ENCODE measurements at regions not wholly inside any gene's neighbourhood (a gene's known extent, or its start where the extent isn't known, plus 50 kb on each side); places are given as distances from the start of the nearest gene placed in this dataset.

DNA sequence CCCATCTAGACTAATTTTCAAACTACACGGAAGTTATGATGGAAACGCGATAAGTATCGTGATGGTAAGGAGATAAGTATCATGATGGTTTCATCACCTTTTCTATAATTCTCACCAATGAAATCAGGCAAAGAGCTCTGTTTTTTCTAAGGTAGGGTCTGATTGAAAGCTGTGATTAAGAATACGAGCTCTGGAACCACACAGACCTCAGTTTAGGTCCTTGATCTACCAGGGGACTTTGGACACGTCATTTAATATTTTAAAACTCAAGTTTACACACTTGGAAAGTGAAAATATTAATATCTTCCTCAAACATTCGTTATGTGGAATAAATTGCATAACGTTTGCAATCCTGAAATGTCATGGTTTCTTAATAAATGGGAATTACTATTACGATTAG is 538.2 kb upstream of the CELF2 start:
- H3K27ac Mint-ChIP-seq: no peak overlapping the region
- ChIA-PET POLR2A (interaction anchor here (0.6 kb wide), 1 partner anchor 871 kb away, joined by 6 read pairs; no protein-coding TSS in a partner anchor), CTCF (no interaction called here)
- no peak overlapping the region for H3K4me3 Mint-ChIP-seq
- no peaks in the 10 kb centered on the region for H3K4me1 Mint-ChIP-seq
- DNase-seq (no peak), ATAC-seq (no peak)
- intact Hi-C loops (cut with DNase I, micrococcal nuclease): no loop called here
- no peaks in the 10 kb centered on the region for H3K9me3 Mint-ChIP-seq (ENCODE audit: low read depth)
- H3K36me3 Mint-ChIP-seq (ENCODE audit: low read depth): no peaks in the 10 kb centered on the region
- H3K27me3 Mint-ChIP-seq: peaks cover 18% of the 10 kb centered on the region

DNA sequence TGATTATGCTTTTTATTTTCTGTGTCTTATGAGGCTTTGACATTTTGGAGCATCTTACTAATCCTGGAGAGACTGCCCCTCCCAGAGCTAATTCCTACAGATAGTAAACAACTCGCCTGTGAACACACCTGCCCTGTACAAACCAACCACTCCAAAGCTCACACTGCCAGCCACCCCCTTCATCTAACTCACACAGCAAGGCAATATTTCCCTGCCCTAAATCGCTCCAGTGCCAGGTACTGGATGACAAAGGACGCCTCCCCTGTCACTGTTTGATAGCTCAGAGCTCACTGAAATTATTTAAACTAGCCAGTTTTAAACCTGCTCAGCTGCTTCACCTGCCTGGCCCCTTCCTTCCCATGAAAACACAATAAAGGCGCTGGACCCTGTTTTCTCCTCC is 535.1 kb upstream of the CELF2 start:
- H3K36me3 Mint-ChIP-seq (ENCODE audit: low read depth): no peaks in the 10 kb centered on the region
- POLR2A ChIA-PET: no interaction called here
- CTCF ChIA-PET: no interaction called here

DNA sequence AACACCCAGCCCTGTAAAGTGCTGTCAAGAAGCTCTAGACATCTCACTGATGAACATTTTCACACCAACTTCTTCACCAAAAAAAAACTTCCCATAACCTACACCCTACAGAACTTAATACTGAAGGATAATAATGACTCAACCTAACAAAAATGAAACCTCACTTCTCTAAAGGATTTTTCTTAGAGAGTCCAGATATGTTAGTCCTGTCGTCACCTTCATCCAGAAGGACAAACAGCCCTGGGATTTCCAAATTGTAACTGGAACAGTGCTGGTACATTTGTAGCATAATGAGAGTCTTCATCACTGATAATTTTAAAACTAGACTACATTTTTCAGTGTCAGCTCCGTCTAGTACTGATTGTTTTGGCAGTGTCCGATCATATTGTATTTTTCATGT is 528.6 kb upstream of the CELF2 start:
- ChIA-PET CTCF (no interaction called here), POLR2A (no interaction called here)
- no peaks in the 10 kb centered on the region for H3K36me3 Mint-ChIP-seq (ENCODE audit: low read depth)
- ATAC-seq (no peak), DNase-seq (no peak)
- intact Hi-C loops (cut with DNase I, micrococcal nuclease): no loop called here
- no peak overlapping the region for H3K4me3 Mint-ChIP-seq
- H3K27me3 Mint-ChIP-seq: peaks cover 30% of the 10 kb centered on the region
- H3K4me1 Mint-ChIP-seq: no peaks in the 10 kb centered on the region
- H3K27ac Mint-ChIP-seq: no peak overlapping the region
- H3K9me3 Mint-ChIP-seq (ENCODE audit: low read depth): no peaks in the 10 kb centered on the region

More for the DNA sequence above, 535.1 kb upstream of the CELF2 start:
- ATAC-seq (no peak), DNase-seq (no peak)
- Mint-ChIP-seq H3K9me3 (ENCODE audit: low read depth) (no peaks in the 10 kb centered on the region), H3K4me1 (no peaks in the 10 kb centered on the region), H3K27me3 (peaks cover 20% of the 10 kb centered on the region), H3K4me3 (no peak overlapping the region), H3K27ac (no peak overlapping the region)
- intact Hi-C loops (cut with DNase I, micrococcal nuclease): no loop called here

DNA sequence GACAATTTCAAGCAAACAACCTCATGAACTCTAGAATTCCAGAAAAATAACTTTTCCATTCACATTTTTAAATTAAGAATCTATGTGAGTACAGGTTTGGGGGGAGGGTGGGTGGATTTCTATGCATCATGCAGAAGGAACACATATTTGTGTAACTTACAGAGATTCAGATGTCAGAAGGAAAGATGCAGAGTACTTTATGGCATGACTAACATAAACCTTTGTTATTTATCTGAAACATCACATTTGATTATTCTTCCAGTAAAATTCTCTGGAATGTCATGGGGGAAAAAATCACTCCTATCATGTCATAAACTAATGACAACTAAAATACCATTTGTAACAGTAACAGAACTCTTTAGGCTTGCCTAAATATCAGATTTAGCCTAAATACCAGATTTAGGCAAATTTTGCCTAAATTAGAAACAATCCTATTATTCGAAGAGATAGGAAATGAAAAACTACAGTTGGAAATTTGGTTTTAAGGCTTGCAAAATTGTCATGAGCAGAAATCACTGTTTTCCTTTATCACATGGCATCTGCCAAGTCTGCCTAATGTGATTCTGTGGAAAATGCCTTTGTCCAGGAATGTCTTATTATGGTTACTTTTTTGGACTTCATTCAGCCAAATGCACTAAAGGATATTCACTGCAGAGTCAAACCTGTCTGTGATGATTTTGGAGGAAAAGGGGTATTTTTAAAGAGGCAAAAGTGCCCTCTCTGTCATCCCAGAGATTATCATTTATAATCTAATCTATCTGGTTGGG is 527.7 kb upstream of the CELF2 start:
- Mint-ChIP-seq H3K27me3 (peaks cover 32% of the 10 kb centered on the region), H3K27ac (no peak overlapping the region)
- CTCF ChIA-PET: no interaction called here

DNA sequence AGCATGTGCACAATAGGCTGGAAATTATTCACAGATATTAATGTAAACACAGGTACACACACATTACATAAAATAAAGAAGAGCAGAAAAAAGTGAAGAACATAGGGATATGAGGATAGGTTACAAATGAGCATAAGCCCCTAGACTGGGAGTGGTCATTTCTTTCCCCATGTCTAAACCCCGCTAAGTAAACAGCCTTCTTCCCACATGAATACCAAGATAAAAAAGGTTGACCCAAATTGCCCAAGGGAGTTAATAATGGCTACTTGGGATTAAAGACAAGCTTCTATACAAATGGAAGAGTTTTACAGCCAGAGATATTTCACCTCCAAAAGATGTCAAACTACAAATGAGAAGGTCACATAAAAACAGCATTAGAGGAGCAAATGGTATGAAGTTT is 527.1 kb upstream of the CELF2 start:
- DNase-seq: no peak
- ChIA-PET POLR2A (no interaction called here), CTCF (no interaction called here)
- Mint-ChIP-seq H3K27me3 (peaks cover 31% of the 10 kb centered on the region), H3K4me1 (no peaks in the 10 kb centered on the region), H3K27ac (no peak overlapping the region), H3K4me3 (no peak overlapping the region), H3K9me3 (ENCODE audit: low read depth) (no peaks in the 10 kb centered on the region), H3K36me3 (ENCODE audit: low read depth) (no peaks in the 10 kb centered on the region)
- ATAC-seq: no peak
- intact Hi-C loops (cut with DNase I, micrococcal nuclease): no loop called here

More for the DNA sequence above, 527.7 kb upstream of the CELF2 start:
- POLR2A ChIA-PET: no interaction called here
- no peak for ATAC-seq
- no peak for DNase-seq
- H3K4me3 Mint-ChIP-seq: no peak overlapping the region
- H3K4me1 Mint-ChIP-seq: no peaks in the 10 kb centered on the region
- intact Hi-C loops (cut with DNase I, micrococcal nuclease): no loop called here
- no peaks in the 10 kb centered on the region for H3K36me3 Mint-ChIP-seq (ENCODE audit: low read depth)
- H3K9me3 Mint-ChIP-seq (ENCODE audit: low read depth): no peaks in the 10 kb centered on the region

DNA sequence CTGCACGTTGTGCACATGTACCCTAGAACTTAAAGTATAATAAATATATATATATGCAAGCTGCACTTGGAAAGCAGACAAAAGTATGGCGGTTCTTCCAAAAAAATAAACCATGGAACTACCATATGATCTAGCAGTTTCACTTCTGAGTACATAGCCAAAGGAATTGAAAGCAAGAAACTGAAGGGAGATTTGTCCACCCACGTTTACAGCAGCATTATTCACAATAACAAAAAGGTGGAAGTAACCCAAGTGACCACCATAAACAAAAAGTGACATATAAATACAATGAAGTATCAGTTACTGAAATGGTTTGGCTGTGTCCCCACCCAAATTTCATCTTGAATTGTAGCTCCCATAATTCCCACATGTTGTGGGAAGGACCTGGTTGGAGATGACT is 525.3 kb upstream of the CELF2 start:
- Mint-ChIP-seq H3K4me1 (no peaks in the 10 kb centered on the region), H3K36me3 (ENCODE audit: low read depth) (no peaks in the 10 kb centered on the region), H3K27ac (no peak overlapping the region), H3K9me3 (ENCODE audit: low read depth) (no peaks in the 10 kb centered on the region), H3K4me3 (no peak overlapping the region), H3K27me3 (peaks cover 36% of the 10 kb centered on the region)
- ChIA-PET CTCF (interaction anchor here (0.6 kb wide), 1 partner anchor 52 kb away, joined by 3 read pairs; no protein-coding TSS in a partner anchor), POLR2A (no interaction called here)
- ATAC-seq (no peak), DNase-seq (no peak)
- intact Hi-C loops (cut with DNase I, micrococcal nuclease): no loop called here

DNA sequence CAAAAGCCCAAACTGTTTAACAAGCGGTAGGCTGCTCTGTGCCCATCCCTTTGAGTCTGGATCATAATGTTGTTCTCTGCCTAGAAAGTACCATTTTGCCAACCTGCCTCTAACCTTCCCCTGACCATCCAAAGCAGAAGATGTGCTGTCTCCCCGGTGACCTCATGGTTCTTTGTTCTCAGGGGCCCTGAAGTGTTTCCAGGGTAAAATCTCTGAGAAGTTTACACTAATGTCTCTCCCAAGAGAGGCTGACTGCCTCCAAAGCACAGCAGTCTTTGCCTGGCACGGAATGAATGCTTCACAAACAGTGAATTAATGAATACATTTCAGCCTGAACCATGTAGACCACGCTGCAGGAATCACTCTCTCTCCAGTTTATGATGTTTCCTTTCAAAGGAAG is 523.8 kb upstream of the CELF2 start:
- no peak overlapping the region for H3K4me3 Mint-ChIP-seq
- ChIA-PET POLR2A (no interaction called here), CTCF (no interaction called here)
- ATAC-seq (no peak), DNase-seq (no peak)
- H3K4me1 Mint-ChIP-seq: no peaks in the 10 kb centered on the region
- H3K27me3 Mint-ChIP-seq: peaks cover 47% of the 10 kb centered on the region
- no peak overlapping the region for H3K27ac Mint-ChIP-seq
- no peaks in the 10 kb centered on the region for H3K36me3 Mint-ChIP-seq (ENCODE audit: low read depth)
- H3K9me3 Mint-ChIP-seq (ENCODE audit: low read depth): no peaks in the 10 kb centered on the region
- intact Hi-C loops (cut with DNase I, micrococcal nuclease): no loop called here

DNA sequence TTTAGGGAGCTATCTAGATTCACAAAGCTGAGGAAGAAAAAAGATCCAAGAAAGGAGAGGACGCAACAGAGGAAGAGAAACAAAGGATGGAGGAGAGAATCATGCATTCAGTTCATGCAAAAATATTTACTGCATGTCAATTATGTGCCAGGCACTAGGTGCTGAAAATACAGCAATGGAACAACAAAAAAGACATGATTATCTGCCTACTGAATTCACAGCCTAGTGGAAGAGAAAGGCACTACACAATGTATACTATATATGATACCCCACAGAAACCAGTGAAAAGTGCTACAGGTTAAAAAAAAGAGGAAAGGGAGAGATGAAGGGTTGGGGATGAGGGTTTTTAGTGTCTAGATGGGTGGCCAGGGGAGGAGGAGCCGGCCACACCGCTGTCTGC is 520.4 kb upstream of the CELF2 start:
- ATAC-seq (no peak), DNase-seq (no peak)
- no peak overlapping the region for H3K27ac Mint-ChIP-seq
- H3K4me1 Mint-ChIP-seq: peaks cover 2% of the 10 kb centered on the region
- CTCF ChIA-PET: interaction anchor here (0.6 to 0.9 kb wide), 2 partner anchors 10 to 966 kb away, joined by 3 read pairs; no protein-coding TSS in a partner anchor
- intact Hi-C loops (cut with DNase I, micrococcal nuclease): no loop called here
- H3K9me3 Mint-ChIP-seq (ENCODE audit: low read depth): peaks cover 10% of the 10 kb centered on the region
- H3K27me3 Mint-ChIP-seq: peaks cover 31% of the 10 kb centered on the region
- no peaks in the 10 kb centered on the region for H3K36me3 Mint-ChIP-seq (ENCODE audit: low read depth)
- H3K4me3 Mint-ChIP-seq: no peak overlapping the region
- POLR2A ChIA-PET: no interaction called here

DNA sequence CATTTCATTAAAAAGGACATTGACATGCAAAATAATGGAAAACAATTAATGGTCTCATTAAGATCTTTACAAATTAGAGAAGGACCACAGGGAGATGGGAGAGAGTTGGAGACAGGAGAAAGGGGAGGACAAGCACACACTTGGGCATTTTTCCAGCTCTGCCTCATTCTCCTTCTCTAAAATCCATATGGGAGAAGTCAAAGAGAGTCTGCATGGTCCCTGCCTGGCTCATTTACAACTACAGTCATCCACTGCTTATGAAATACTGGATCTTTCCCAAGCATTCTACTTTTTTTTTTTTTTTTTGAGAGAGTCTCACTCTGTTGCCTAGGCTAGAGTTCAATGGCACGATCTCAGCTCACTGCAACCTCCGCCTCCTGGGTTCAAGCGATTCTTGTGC is 518.9 kb upstream of the CELF2 start:
- Mint-ChIP-seq H3K9me3 (ENCODE audit: low read depth) (peaks cover 10% of the 10 kb centered on the region), H3K27me3 (peaks cover 31% of the 10 kb centered on the region), H3K27ac (no peak overlapping the region), H3K4me3 (no peak overlapping the region), H3K4me1 (peaks cover 4% of the 10 kb centered on the region), H3K36me3 (ENCODE audit: low read depth) (no peaks in the 10 kb centered on the region)
- no peak for DNase-seq
- no peak for ATAC-seq
- intact Hi-C loops (cut with DNase I, micrococcal nuclease): no loop called here
- ChIA-PET CTCF (no interaction called here), POLR2A (no interaction called here)

DNA sequence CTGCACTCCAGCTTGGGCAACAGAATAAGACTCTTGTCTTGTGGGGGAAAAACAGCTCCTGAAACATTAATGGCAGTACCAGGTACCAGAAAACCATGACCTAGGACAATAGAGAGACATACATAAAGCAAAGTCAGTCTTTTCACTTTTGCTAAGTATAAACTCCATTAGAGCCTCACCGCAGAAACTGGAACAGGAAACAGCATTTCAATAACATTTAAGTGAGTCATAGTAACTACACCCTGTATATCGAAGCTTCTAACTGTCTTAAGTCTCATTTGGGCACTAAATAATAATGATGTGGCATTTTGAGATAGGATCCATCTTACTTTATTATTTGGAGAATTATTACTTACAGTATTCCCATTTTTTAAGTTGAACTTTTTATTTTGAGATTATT is 517.8 kb upstream of the CELF2 start:
- ChIA-PET POLR2A (no interaction called here), CTCF (no interaction called here)
- H3K9me3 Mint-ChIP-seq (ENCODE audit: low read depth): peaks cover 10% of the 10 kb centered on the region
- H3K4me1 Mint-ChIP-seq: peaks cover 4% of the 10 kb centered on the region
- H3K27ac Mint-ChIP-seq: no peak overlapping the region
- peaks cover 34% of the 10 kb centered on the region for H3K27me3 Mint-ChIP-seq
- no peak overlapping the region for H3K4me3 Mint-ChIP-seq
- ATAC-seq (peak; percentile 26), DNase-seq (no peak)
- intact Hi-C loops (cut with DNase I, micrococcal nuclease): no loop called here
- no peaks in the 10 kb centered on the region for H3K36me3 Mint-ChIP-seq (ENCODE audit: low read depth)

DNA sequence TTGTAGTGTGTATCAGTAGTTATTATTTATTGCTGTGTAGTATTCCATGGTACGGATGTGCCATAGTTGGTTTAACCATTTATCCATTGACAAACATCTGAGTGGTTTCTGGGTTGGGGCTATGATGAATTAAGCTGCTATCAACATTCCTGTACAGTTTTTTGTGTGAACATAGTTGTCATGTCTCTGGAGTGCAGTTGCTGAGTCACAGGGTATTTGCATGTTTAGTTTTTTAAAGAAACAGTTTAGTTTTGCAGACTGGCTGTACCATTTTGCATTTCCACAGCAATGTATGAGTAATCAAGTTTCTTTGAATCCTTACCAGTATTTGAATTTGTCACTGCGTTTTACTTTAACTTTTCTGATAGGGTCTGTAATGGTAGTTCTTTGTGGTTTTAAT is 516.7 kb upstream of the CELF2 start:
- Mint-ChIP-seq H3K27ac (no peak overlapping the region), H3K9me3 (ENCODE audit: low read depth) (peaks cover 10% of the 10 kb centered on the region), H3K36me3 (ENCODE audit: low read depth) (no peaks in the 10 kb centered on the region), H3K4me3 (no peak overlapping the region), H3K4me1 (peaks cover 4% of the 10 kb centered on the region), H3K27me3 (peaks cover 35% of the 10 kb centered on the region)
- intact Hi-C loops (cut with DNase I, micrococcal nuclease): no loop called here
- POLR2A ChIA-PET: no interaction called here
- no peak for DNase-seq
- CTCF ChIA-PET: no interaction called here
- peak; percentile 36 for ATAC-seq

DNA sequence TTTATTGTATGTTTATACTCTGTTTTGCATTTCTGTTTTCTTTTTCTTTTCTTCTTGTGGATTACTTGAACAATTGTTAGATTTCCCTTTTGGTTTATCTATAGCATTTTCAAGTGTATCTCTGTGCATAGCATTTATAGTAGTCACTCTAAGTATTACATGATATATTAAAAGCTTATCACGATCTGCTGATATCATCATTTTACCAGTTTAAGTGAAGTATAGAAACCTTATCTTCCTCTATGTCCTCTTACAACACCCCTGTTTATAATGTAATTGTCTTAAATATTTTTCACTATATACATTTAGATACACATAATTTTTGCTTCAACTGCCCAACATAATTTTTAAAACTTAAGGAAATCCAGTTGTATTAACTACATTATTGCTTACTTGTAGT is 513.9 kb upstream of the CELF2 start:
- Mint-ChIP-seq H3K27me3 (peaks cover 25% of the 10 kb centered on the region), H3K36me3 (ENCODE audit: low read depth) (no peaks in the 10 kb centered on the region), H3K9me3 (ENCODE audit: low read depth) (peaks cover 10% of the 10 kb centered on the region), H3K27ac (no peak overlapping the region), H3K4me3 (no peak overlapping the region), H3K4me1 (peaks cover 4% of the 10 kb centered on the region)
- intact Hi-C loops (cut with DNase I, micrococcal nuclease): no loop called here
- POLR2A ChIA-PET: no interaction called here
- CTCF ChIA-PET: interaction anchor here (1.5 kb wide), 1 partner anchor 18 kb away, joined by 3 read pairs; no protein-coding TSS in a partner anchor
- no peak for ATAC-seq
- DNase-seq: no peak
